Fibroblast of villous mesenchyme (primary cell): ENCODE measurements at regions not wholly inside any gene's neighbourhood (a gene's known extent, or its start where the extent isn't known, plus 50 kb on each side); places are given as distances from the start of the nearest gene placed in this dataset.
"Not testable (repeated sequence)": the region's sequence is repeated elsewhere in the genome, so short reads cannot be mapped to it uniquely, and the experiment has no call there.

ENCODE experiments used
- DNase-seq: peaks from one replicate; pipeline ENCODE4 v3.0.0-alpha.2; 2010; ENCODE audit warnings: low read depth
- H3K4me3 ChIP-seq: 2 replicates; pipeline ENCODE4 v1.5.1; 2011; ENCODE audit warnings: low read depth, mild to moderate bottlenecking, low read length
- TF ChIP-seq, protein P1 (sequence below): IDR thresholded peaks from 2 replicates; pipeline ENCODE4 v1.5.1; 2012; ENCODE audit warnings: low read depth, mild to moderate bottlenecking, low read length; ENCODE audit not compliant: insufficient read depth

DNA sequence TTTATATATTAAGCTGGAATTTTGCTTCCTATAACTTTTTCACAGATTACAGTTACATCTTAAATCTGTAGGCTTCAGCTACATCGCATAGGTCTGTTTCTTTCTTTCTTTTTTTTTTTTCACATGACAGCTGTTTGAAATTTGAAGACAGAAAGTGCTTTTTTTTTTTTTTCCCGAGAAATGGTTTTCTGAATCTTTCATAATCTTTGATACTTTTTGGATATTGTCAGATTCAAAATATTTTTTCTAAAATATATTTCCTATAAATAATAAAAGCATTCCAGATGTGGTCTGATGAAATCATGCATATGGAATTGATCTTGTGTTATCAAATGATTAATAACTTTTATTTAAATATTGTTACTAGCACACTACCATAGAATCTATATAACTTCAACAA, 212.2 kb downstream of the TAF11L14 start:
- TF ChIP-seq, protein P1, sequence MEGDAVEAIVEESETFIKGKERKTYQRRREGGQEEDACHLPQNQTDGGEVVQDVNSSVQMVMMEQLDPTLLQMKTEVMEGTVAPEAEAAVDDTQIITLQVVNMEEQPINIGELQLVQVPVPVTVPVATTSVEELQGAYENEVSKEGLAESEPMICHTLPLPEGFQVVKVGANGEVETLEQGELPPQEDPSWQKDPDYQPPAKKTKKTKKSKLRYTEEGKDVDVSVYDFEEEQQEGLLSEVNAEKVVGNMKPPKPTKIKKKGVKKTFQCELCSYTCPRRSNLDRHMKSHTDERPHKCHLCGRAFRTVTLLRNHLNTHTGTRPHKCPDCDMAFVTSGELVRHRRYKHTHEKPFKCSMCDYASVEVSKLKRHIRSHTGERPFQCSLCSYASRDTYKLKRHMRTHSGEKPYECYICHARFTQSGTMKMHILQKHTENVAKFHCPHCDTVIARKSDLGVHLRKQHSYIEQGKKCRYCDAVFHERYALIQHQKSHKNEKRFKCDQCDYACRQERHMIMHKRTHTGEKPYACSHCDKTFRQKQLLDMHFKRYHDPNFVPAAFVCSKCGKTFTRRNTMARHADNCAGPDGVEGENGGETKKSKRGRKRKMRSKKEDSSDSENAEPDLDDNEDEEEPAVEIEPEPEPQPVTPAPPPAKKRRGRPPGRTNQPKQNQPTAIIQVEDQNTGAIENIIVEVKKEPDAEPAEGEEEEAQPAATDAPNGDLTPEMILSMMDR, result no peak
- DNase-seq, result no peak
- no peak overlapping the region for H3K4me3 ChIP-seq

DNA sequence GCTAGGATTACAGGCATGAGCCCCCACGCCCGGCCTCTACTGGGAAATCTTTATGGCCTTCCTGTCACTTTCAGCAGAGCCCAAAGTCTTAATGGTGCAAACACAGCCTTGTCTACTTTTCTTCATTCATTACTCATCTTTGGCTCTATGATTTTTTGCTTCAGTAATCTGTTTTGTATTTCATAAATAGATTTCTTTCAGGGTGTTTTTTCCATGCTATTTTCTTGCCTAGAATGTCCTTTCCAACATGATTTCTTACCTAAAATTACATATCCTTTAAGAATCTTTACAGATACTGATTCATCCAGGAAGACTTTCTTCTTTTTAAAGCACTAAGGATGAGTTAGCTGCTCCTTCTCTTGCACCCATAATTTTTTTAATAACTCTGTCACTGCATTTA, 213.0 kb downstream of the TAF11L14 start:
- TF ChIP-seq, protein P1, result no peak
- DNase-seq, result no peak

DNA sequence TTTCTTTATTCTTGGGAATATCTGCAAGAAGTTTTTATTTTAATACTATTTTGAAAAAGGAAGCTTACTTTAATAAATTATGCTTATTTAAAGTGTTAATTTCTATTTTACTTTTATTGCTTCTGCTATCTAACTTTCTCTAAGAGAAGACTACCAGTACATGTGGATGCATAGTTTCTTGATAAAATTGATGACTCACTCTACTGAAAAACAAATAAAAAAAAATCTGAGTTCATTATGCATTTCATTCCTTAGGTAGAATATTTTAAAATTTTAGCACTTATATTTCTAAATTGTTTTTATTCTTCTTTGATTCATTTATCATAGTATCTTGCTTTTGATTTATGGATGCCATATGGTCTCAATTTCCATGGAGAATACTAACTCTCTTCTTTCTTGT, 217.9 kb downstream of the TAF11L14 start:
- TF ChIP-seq, protein P1, result no peak
- H3K4me3 ChIP-seq, result no peak overlapping the region
- DNase-seq, result no peak

More for the DNA sequence above, 213.0 kb downstream of the TAF11L14 start:
- no peak overlapping the region for H3K4me3 ChIP-seq

DNA sequence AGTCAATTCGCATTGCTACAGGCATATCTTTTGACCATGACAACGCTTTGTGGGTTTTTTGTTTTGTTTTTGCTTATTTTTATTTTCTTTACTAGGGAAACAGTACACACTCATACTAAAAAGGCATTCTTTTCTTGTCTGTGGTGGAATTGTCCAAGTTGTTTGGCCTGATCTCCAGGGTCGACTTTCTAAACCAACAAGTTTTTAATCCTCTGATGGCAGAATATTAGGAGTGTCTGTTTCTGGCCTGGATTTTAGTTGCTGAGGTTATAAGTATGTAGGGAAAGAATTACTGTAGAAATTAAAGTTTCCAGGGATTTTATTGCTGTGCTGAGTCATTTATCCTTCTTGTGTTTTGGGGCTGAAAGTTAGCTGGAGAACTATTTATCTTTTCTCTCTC, 218.5 kb downstream of the TAF11L14 start:
- no peak overlapping the region for H3K4me3 ChIP-seq
- TF ChIP-seq, protein P1, result no peak
- no peak for DNase-seq

DNA sequence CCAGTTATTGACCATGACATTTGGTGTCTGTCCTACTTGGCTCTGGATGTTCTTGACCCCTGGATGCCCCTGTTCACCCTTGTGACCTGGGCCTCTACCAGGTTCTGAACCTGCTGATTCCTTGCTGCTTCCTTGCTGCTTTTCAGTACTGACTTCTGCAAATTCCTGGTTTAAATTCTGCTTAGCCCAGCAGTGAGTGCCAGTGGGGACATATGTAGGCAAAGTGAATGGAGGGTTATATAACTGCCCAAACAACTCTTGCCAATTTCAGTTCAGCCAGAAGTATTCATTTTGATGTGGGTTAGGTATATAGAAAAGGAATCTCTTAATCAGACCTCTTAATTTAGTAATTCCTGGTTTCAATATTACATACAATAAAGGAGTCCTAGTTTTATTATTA, 220.6 kb downstream of the TAF11L14 start:
- H3K4me3 ChIP-seq, result no peak overlapping the region
- TF ChIP-seq, protein P1, result no peak
- DNase-seq, result no peak

DNA sequence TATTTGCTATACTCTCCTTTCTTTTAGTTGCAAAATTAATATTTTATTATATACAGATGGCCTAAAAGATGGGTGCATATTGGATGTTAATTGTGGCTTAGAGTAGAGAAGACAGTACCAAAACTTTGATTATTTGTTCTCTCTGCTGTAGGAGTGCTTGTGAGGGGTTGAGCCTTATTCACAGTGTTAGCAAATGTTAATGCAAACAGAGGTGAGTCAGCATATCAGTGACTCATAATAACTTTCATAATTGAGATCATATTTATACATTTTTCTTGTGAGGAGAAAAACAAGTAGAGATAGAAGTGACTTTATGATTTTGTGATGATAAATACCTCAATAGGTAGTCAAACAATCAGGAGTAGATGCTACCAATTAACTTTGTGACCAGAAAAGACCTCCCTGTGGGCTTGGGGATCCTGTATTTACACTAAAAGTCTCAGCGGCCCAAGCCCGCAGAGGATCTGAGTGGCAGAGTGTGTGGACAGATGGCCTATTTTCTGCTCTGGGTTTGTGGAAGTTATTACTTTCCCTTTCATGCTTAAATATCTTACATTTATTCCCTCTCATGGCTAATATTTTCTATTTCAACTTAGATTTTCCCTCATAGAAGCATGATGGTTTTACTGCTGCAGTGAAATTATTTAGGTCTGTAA, 226.5 kb downstream of the TAF11L14 start:
- DNase-seq, result no peak
- TF ChIP-seq, protein P1, result no peak
- H3K4me3 ChIP-seq, result no peak overlapping the region

DNA sequence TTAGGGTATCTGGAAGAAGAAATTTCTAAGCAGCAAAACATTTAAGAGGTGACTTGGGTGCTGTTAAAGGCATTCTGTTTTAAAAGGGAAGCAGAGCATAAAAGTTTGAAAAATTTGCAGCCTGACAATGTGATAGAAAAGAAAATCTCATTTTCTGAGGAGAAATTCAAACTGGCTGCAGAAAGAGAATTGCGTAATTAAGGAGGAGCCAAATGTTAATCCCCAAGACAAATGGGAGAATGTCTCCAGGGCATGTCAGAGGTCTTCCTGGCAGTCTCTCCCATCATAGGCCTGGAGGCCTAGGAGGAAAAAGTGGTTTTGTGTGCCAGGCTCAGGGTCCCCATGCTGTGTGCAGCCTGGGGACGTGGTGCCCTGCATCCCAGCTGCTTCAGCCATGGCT, 230.6 kb downstream of the TAF11L14 start:
- H3K4me3 ChIP-seq, DNase-seq: not testable (repeated sequence)

DNA sequence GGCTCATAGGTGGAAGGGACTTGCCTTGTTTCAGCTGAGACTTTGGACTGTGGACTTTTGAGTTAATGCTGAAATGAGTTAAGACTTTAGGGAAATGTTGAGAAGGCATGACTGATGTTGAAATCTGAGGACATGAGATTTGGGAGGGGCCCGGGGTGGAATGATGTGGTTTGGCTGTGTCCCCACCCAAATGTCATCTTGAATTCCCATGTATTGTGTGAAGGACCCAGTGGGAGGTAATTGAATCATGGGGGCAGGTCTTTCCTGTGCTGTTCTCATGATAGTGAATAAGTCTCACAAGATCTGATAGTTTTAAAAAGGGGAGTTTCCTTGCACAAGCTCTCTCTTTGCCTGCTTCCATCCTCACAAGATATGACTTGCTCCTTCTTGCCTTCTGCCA, 231.7 kb downstream of the TAF11L14 start:
- not testable (repeated sequence) for DNase-seq, H3K4me3 ChIP-seq
